Spinal cord (tissue), 9 donors: ENCODE measurements at regions not wholly inside any gene's neighbourhood (a gene's known extent, or its start where the extent isn't known, plus 50 kb on each side); places are given as distances from the start of the nearest gene placed in this dataset.

Experiments used
- DNase-seq, 6 donors: peaks; one replicate each; pipeline versions ENCODE4 v3.0.0 to v3.0.0-alpha.2; 2013 to 2015; ENCODE audit warnings: low spot score in 6 of 6, low read depth in 4 of 6
- H3K27ac ChIP-seq: one replicate; pipeline ENCODE4 v1.5.1; 2013; ENCODE audit warnings: low read depth, low read length, control low read depth
- H3K27me3 ChIP-seq: one replicate; pipeline ENCODE4 v1.6.1; 2013; ENCODE audit warnings: low read length; ENCODE audit not compliant: control insufficient read depth, insufficient read depth
- H3K36me3 ChIP-seq: one replicate; pipeline ENCODE4 v1.6.1; 2013; ENCODE audit warnings: low read length; ENCODE audit not compliant: control insufficient read depth, insufficient read depth
- H3K4me1 ChIP-seq: one replicate; pipeline ENCODE4 v1.6.1; 2013; ENCODE audit warnings: low read length; ENCODE audit not compliant: control insufficient read depth, insufficient read depth
- H3K4me3 ChIP-seq: one replicate; pipeline ENCODE4 v1.5.1; 2013; ENCODE audit warnings: low read depth, low read length, control low read depth
- H3K9me3 ChIP-seq: one replicate; pipeline ENCODE4 v1.6.1; 2013; ENCODE audit warnings: low read length; ENCODE audit not compliant: control insufficient read depth, insufficient read depth
- WGBS: methylation state at CpG from one replicate; pipeline ENCODE4 v1.1.5; 2013; ENCODE audit warnings: missing lambda C conversion rate; ENCODE audit not compliant: insufficient coverage; 5-methylcytosine and 5-hydroxymethylcytosine counted together
- donor health status: healthy.

DNA sequence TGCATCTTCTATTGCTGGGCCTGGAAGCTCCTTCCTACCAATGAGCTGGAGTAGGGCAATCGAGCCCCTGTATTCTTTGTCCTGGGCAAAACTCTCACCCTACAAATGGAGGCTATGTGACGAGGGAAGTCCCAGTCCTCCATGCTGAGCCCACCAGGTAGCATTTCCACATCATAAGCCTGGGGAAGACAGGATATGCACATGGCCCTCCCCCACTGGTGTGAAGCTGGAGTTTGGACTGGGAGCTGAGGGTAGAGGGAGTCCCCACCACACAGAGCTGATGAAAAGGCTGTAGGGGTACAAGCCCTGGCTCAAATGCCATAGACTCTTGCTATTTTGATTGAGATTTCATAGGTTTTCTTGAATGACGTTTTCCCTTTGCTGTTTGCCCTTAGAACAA lies 99.5 kb upstream of the FOXC1 start:
- H3K4me3 ChIP-seq = no peak overlapping the region
- DNase-seq = no peak
- H3K27me3 ChIP-seq = no peaks in the 10 kb centered on the region
- no peak overlapping the region for H3K27ac ChIP-seq
- WGBS = 80% methylated on average over 2 of the region's 3 CpGs
- no peaks in the 10 kb centered on the region for H3K36me3 ChIP-seq
- no peaks in the 10 kb centered on the region for H3K4me1 ChIP-seq
- H3K9me3 ChIP-seq = peaks cover 3% of the 10 kb centered on the region

DNA sequence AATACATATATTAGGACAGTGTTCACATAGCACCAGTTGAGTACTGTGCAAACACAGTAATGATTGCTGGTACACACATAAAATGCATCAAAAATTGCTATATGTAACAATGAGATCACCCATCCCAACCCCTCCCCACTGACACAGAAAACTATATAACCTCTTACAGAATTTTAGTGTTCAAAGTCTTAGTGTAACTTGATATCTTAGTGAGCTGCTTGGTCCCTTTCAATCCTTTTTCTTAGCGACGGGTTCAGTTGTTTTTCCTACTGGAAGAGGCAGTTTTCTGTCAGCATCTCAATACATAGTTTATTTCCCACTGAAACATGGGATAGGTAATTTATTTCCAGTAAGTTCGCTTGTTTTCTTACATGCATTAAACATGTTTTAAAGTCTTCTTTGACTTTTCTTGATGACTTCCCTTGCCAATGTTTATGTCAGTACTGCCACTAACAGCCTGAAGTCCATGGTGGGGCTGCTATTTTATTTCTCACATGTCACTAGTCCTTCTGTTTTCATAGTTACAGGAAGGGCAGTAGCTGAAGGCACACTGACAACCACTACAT lies 96.4 kb upstream of the FOXC1 start:
- no peak overlapping the region for H3K27ac ChIP-seq
- H3K9me3 ChIP-seq = peaks cover 3% of the 10 kb centered on the region
- no peak overlapping the region for H3K4me3 ChIP-seq
- DNase-seq = no peak
- no peaks in the 10 kb centered on the region for H3K4me1 ChIP-seq
- no peaks in the 10 kb centered on the region for H3K36me3 ChIP-seq
- no CpG with 5 or more reads among the region's 3 CpGs for WGBS
- no peaks in the 10 kb centered on the region for H3K27me3 ChIP-seq

DNA sequence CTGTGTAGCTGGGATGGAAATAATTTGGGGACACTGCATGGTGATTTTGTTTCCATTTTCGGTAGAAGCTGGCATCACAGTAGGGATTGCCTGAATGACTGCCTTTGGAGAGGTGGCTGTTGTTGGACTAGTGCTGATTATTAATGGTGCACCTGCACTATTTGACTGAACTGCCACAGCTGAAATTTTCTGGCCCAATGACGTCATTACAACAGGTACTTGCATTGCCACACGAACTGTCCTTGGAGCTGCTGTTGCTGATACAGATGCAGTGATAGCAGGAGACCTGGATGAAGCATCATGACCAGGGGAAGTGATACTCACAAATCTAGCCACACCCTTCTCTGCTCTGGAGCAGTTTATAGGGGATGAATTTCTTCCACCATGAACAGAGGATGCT lies 95.6 kb upstream of the FOXC1 start:
- no peak for DNase-seq
- Histone ChIP-seq H3K4me1 (no peaks in the 10 kb centered on the region), H3K27me3 (no peaks in the 10 kb centered on the region), H3K36me3 (no peaks in the 10 kb centered on the region), H3K4me3 (no peak overlapping the region), H3K9me3 (peaks cover 3% of the 10 kb centered on the region), H3K27ac (no peak overlapping the region)
- WGBS = 82% methylated on average over 2 of the region's 3 CpGs

DNA sequence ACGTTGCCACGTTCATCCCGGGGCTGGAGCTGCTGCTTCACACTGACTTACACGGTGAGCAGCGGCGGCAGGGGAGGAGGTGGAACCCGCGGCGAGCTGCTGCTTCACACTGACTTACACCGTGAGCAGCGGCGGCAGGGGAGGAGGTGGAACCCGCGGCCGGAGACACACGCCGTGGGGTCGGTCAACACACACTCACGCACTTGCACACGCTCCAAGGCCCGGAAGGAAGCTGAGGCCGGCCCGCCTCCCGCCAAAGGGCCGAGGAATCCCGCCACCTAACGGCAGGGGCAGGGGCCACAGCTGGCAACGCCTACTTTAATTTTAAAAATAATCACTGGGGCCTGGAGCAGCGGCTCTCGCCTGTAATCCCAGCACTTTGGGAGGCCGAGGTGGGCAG lies 94.4 kb upstream of the FOXC1 start:
- no peaks in the 10 kb centered on the region for H3K27me3 ChIP-seq
- DNase-seq = no peak
- H3K36me3 ChIP-seq = no peaks in the 10 kb centered on the region
- no peak overlapping the region for H3K27ac ChIP-seq
- no peaks in the 10 kb centered on the region for H3K4me1 ChIP-seq
- 89% methylated on average over 21 of the region's 31 CpGs for WGBS
- no peak overlapping the region for H3K4me3 ChIP-seq
- no peaks in the 10 kb centered on the region for H3K9me3 ChIP-seq

DNA sequence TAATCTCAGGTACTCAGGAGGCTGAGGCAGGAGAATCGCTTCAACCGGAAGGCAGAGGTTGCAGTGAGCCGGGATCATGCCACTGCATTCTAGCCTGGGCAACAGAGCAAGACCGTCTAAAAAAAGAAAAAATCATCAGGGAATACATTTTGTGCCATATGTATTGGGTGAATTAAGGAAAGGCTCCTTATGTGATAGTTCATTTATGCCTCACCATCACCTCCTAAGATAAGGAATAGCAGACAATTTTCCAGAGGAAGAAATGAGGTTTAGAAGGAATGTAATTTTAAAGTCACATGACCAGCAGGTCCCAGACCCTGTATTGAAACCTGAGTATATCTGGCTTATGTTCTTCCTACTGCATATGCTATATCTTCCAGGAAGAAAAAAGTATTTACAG lies 93.9 kb upstream of the FOXC1 start:
- H3K27me3 ChIP-seq = no peaks in the 10 kb centered on the region
- H3K36me3 ChIP-seq = no peaks in the 10 kb centered on the region
- 100% methylated on average over 3 of the region's 4 CpGs for WGBS
- no peak overlapping the region for H3K27ac ChIP-seq
- no peak overlapping the region for H3K4me3 ChIP-seq
- H3K4me1 ChIP-seq = no peaks in the 10 kb centered on the region
- no peaks in the 10 kb centered on the region for H3K9me3 ChIP-seq
- DNase-seq = no peak

DNA sequence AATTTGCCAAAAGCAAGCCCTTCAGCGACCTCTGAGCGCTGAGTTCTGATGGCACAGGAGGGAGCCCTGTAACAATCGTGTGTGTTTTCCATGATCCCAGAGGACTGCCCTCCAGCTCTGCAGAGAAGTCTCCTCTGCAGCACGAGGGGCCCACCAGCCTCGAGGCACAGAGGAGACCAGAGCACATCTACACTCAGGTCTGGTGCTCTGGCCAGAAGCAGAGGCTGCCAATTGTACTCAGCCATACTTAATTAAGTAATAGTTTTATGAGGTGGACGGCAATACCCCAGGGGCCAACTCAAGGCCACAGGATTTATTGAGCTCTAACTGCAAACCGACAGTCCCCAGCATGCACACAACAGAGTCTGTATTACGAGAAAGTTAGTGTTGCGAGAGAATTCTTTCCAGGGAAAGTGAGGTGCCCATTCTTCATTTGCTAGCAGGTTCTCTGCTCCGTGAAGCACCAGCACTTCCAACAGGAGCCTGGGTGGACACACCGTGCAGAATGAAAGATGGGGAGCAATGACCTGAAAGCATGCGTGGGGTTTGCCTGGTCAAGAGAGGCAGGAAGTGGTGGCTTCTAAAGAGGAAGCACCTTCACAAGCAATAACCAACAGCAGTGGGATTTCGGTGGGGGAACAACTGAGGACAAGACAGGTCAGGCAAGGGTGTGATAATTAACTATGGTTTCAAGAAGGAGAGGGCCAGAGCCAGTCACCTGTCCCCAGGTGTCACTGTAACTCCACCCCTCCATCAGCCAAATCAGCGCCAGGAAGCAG lies 92.8 kb upstream of the FOXC1 start:
- Histone ChIP-seq H3K9me3 (no peaks in the 10 kb centered on the region), H3K27ac (no peak overlapping the region), H3K27me3 (no peaks in the 10 kb centered on the region), H3K4me3 (no peak overlapping the region), H3K4me1 (no peaks in the 10 kb centered on the region), H3K36me3 (no peaks in the 10 kb centered on the region)
- WGBS = 71% methylated on average over 10 of the region's 14 CpGs
- no peak for DNase-seq

DNA sequence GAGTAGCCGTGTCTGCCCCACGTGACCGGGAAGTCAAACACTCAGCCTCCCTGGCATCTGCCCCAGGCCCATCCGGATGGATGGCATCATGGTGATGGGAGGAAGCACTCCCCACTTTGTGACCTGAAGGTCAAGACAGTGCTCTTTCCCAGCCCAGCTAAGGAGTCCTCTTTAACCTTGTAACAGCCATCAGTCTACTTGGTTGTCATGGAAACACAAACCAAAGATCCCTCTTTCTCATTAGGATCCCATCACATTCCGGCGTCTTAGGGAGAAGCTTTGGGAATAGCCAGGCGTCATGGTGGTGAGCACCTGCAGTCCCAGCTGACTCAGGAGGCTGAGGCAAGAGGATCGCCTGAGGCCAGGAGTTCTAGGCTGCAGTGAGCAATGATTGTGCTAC lies 90.9 kb upstream of the FOXC1 start:
- peaks cover 4% of the 10 kb centered on the region for H3K27me3 ChIP-seq
- no peak overlapping the region for H3K4me3 ChIP-seq
- no peak overlapping the region for H3K27ac ChIP-seq
- no peak for DNase-seq
- H3K4me1 ChIP-seq = peaks cover 6% of the 10 kb centered on the region
- 90% methylated on average over 7 of the region's 8 CpGs for WGBS
- H3K36me3 ChIP-seq = no peaks in the 10 kb centered on the region
- H3K9me3 ChIP-seq = no peaks in the 10 kb centered on the region

DNA sequence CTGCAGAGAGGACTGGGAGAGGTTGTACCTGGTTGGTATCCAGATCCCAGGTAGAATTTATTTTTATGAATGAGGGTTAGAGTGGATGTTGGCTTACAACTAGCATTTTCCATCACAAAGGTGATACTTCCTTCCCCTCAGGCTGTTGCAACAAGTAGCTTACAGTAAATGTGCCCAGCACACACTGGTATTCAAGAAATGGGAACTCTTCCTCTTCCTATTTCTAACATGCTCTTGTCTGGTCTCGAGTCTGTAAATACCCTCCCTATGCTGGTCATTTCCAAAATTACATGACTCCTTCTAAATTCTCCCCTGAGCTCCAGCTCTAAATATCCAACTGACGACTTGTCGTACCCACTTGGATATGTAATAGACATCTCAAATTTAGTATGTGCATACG lies 90.1 kb upstream of the FOXC1 start:
- DNase-seq = no peak
- Histone ChIP-seq H3K27ac (no peak overlapping the region), H3K9me3 (no peaks in the 10 kb centered on the region), H3K4me1 (peaks cover 14% of the 10 kb centered on the region), H3K4me3 (no peak overlapping the region), H3K36me3 (no peaks in the 10 kb centered on the region), H3K27me3 (peaks cover 4% of the 10 kb centered on the region)
- WGBS = 71% methylated on average over 1 of the region's 4 CpGs

DNA sequence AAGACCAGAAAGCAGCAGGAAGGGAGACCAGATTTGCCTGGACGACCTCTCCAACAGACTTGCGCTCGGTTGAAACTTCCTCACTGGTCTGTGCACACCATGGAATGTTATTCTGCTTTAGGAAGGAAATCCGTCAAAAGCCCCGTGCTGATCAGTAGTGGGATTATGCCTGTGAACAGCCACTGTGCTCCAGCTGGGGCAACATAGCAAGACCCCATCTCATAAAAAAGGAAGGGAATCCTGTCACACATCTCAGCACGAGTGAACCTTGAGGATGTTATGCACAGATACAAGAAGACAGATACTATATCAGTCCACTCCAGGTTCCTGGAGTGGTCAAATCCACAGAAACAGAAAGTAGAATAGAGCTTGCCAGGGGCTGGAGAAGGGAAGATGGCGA lies 86.9 kb upstream of the FOXC1 start:
- H3K4me3 ChIP-seq = no peak overlapping the region
- peaks cover 4% of the 10 kb centered on the region for H3K27me3 ChIP-seq
- no peak overlapping the region for H3K27ac ChIP-seq
- DNase-seq = no peak
- H3K9me3 ChIP-seq = no peaks in the 10 kb centered on the region
- WGBS = 75% methylated on average over 4 of the region's 7 CpGs
- no peaks in the 10 kb centered on the region for H3K36me3 ChIP-seq
- H3K4me1 ChIP-seq = peaks cover 42% of the 10 kb centered on the region

DNA sequence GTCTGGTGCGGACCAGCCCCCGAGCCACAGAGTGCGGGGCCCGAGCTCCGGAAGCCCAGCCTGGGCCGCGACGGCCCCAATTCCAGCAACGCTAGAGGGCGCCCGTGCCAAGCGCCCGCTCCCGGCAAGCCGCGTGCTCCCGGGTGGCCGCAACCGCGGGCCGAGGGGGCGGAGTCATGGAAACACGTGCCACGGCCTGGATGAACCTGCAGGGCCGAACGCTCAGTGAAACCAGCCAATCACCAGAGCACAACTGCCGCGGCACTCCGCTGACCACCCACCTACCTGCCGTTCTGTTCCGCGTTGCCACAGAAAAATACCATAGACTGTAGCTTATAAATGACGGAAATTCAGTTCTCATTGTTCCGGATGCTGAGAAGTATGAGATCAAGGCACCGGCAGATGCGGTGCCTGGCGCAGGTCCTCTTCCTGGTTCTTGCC lies 85.7 kb upstream of the FOXC1 start:
- no peak overlapping the region for H3K27ac ChIP-seq
- peaks cover 42% of the 10 kb centered on the region for H3K4me1 ChIP-seq
- peak overlapping the region; percentile 20 for H3K4me3 ChIP-seq
- no peaks in the 10 kb centered on the region for H3K36me3 ChIP-seq
- H3K9me3 ChIP-seq = no peaks in the 10 kb centered on the region
- WGBS = 14% methylated on average over 34 of the region's 37 CpGs
- DNase-seq = peak; percentile 40 to 92 (median 46)
- H3K27me3 ChIP-seq = peaks cover 4% of the 10 kb centered on the region
